Uterus (tissue), 2 donors: ENCODE measurements at regions not wholly inside any gene's neighbourhood (a gene's known extent, or its start where the extent isn't known, plus 50 kb on each side); places are given as distances from the start of the nearest gene placed in this dataset.

ENCODE experiments used
- CTCF ChIP-seq, 4 experiments: fragments of 200-600 bp in 2 of 4; fragments of 450-650 bp in 2 of 4; sonication (generic) in 2 of 4; IDR thresholded peaks; one replicate each; pipeline ENCODE4 v1.5.1; 2016 to 2019; ENCODE audit warnings: antibody characterized with exemption in 4 of 4, mild to moderate bottlenecking in 2 of 4, moderate library complexity in 1 of 4
- POLR2A ChIP-seq, 2 donors: fragments of 450-650 bp; IDR thresholded peaks; one replicate each; pipeline ENCODE4 v1.6.1; 2016; ENCODE audit warnings: antibody characterized with exemption in 2 of 2, mild to moderate bottlenecking in 1 of 2, moderate library complexity in 1 of 2

GRCh38 chr12:83866477-83866876 is 1046.1 kb downstream of the SLC6A15 start:
- no peak for TF ChIP-seq CTCF (IDR thresholded peaks at IDR 0.05)
- no peak for TF ChIP-seq POLR2A (IDR thresholded peaks at IDR 0.05)
